Activated CD8-positive, alpha-beta T cell treated with anti-CD3 and anti-CD28 coated beads for 36 hours (primary cell): ENCODE measurements at regions not wholly inside any gene's neighbourhood (a gene's known extent, or its start where the extent isn't known, plus 50 kb on each side); places are given as distances from the start of the nearest gene placed in this dataset.

Source experiments
- ATAC-seq: fragments of 200-7000 bp; cut with Tn5 transposase; one replicate; pipeline ENCODE4 v1.10.0; 2021; ENCODE audit warnings: mild to moderate bottlenecking, moderate library complexity
- CTCF ChIA-PET: fragments of 350-600 bp; sonication (Branson Sonifier 250); formaldehyde crosslinking; loops from one replicate; lab custom pipeline; 2021; ENCODE audit warnings: antibody characterized with exemption; lab: Charles Lee
- POLR2A ChIA-PET: fragments of 350-600 bp; sonication (Branson Sonifier 250); formaldehyde crosslinking; loops from one replicate; lab custom pipeline; 2021; ENCODE audit warnings: antibody characterized with exemption; lab: Charles Lee
- DNase-seq: peaks from one replicate; pipeline ENCODE4 v3.0.0-alpha.2; 2020
- H3K27ac Mint-ChIP-seq: one replicate; pipeline ENCODE4 v1.8.0; 2021; ENCODE audit warnings: mild to moderate bottlenecking, mixed read lengths
- H3K27me3 Mint-ChIP-seq: one replicate; pipeline ENCODE4 v1.8.0; 2021; ENCODE audit warnings: mixed read lengths
- H3K36me3 Mint-ChIP-seq: one replicate; pipeline ENCODE4 v1.8.0; 2021; ENCODE audit warnings: low read depth, mixed read lengths
- H3K4me1 Mint-ChIP-seq: one replicate; pipeline ENCODE4 v1.8.0; 2021; ENCODE audit warnings: low read depth, mixed read lengths
- H3K4me3 Mint-ChIP-seq: one replicate; pipeline ENCODE4 v1.8.0; 2021; ENCODE audit warnings: mild to moderate bottlenecking, moderate library complexity, mixed read lengths
- H3K9me3 Mint-ChIP-seq: one replicate; pipeline ENCODE4 v1.8.0; 2021; ENCODE audit warnings: mixed read lengths
- intact Hi-C: fragments of 100-400 bp; cut with micrococcal nuclease; formaldehyde crosslinking; loops from one replicate; pipeline ENCODE4 v1.10.0; 2022
- TF ChIP-seq, protein P1 (sequence below): fragments of 200-600 bp; IDR thresholded peaks from one replicate; pipeline ENCODE4 v1.8.0; 2022; ENCODE audit warnings: antibody characterized with exemption, mild to moderate bottlenecking

DNA sequence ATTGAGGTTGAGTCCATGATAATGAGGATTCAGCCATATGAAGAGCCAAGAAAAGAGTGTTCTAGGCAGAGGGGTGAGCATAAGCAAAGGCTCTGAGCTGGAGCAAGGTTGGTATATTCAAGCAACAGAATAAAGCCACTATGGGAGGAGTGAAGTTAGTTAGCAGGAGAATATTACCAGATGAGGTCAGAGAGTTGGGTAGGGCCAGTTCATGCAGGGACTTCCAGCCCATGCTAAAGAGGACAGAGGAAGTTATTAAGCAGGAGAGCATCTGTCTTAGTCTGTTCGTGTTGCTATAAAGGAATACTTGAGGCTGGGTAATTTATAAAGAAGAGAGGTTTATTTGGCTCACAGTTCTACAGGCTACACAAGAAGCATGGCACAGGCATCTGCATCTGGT lies 57.1 kb upstream of the ATG10 start:
- no peak for ATAC-seq
- Mint-ChIP-seq H3K4me3 (no peak overlapping the region), H3K9me3 (no peaks in the 10 kb centered on the region), H3K27ac (no peak overlapping the region), H3K27me3 (no peaks in the 10 kb centered on the region), H3K4me1 (no peaks in the 10 kb centered on the region), H3K36me3 (no peaks in the 10 kb centered on the region)
- intact Hi-C loops, result no loop called here
- CTCF ChIA-PET, result no interaction called here
- TF ChIP-seq, protein P1, sequence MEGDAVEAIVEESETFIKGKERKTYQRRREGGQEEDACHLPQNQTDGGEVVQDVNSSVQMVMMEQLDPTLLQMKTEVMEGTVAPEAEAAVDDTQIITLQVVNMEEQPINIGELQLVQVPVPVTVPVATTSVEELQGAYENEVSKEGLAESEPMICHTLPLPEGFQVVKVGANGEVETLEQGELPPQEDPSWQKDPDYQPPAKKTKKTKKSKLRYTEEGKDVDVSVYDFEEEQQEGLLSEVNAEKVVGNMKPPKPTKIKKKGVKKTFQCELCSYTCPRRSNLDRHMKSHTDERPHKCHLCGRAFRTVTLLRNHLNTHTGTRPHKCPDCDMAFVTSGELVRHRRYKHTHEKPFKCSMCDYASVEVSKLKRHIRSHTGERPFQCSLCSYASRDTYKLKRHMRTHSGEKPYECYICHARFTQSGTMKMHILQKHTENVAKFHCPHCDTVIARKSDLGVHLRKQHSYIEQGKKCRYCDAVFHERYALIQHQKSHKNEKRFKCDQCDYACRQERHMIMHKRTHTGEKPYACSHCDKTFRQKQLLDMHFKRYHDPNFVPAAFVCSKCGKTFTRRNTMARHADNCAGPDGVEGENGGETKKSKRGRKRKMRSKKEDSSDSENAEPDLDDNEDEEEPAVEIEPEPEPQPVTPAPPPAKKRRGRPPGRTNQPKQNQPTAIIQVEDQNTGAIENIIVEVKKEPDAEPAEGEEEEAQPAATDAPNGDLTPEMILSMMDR, result no peak
- POLR2A ChIA-PET, result no interaction called here
- no peak for DNase-seq

DNA sequence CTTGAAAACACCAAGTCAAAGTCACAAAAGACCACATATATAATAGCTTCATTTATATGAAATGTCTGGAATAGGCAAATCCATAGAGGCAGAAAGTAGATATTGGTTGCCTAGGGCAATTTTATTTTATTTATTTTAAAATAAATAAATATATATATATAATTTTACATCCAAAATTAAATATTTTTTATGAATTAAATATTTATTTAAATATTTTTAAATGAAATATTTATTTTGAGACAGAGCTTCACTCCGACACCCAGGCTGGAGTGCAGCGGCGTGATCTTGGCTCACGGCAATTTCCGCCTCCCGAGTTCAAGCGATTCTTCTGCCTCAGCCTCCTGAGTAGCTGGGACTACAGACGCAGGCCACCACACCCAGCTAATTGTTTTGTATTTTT lies 58.9 kb upstream of the ATG10 start:
- Mint-ChIP-seq H3K9me3 (no peaks in the 10 kb centered on the region), H3K4me3 (no peak overlapping the region), H3K27ac (no peak overlapping the region), H3K36me3 (no peaks in the 10 kb centered on the region), H3K27me3 (no peaks in the 10 kb centered on the region), H3K4me1 (no peaks in the 10 kb centered on the region)
- TF ChIP-seq, protein P1, result no peak
- POLR2A ChIA-PET, result no interaction called here
- intact Hi-C loops, result no loop called here
- CTCF ChIA-PET, result interaction anchor here (0.8 kb wide), 1 partner anchor 16 kb away, joined by 3 read pairs; no protein-coding TSS in a partner anchor
- ATAC-seq (no peak), DNase-seq (no peak)

DNA sequence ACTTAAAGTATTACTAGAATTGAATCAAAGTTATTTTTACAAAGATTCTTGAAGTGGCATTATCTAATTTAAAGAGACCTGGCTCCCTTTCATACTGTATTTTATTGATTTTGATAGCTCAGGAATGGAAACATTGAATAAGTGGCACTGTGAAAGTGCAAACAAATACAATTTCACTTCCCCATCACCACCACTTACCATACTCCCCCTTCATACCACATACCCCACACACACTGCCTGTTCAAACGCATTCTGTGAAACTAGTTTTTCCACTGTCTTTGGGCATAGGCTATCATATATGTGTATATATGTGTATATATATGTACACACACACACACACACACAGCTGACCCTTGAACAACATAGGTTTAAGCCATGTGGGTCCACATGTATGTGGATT lies 62.1 kb upstream of the ATG10 start:
- Mint-ChIP-seq H3K27me3 (no peaks in the 10 kb centered on the region), H3K4me1 (no peaks in the 10 kb centered on the region), H3K4me3 (no peak overlapping the region), H3K27ac (no peak overlapping the region), H3K36me3 (no peaks in the 10 kb centered on the region), H3K9me3 (no peaks in the 10 kb centered on the region)
- ATAC-seq (no peak), DNase-seq (no peak)
- TF ChIP-seq, protein P1, result no peak
- ChIA-PET CTCF (interaction anchor here (0.9 to 1.0 kb wide), 2 partner anchors 9 to 15 kb away, joined by 3 to 4 read pairs; no protein-coding TSS in a partner anchor), POLR2A (no interaction called here)
- intact Hi-C loops, result no loop called here

DNA sequence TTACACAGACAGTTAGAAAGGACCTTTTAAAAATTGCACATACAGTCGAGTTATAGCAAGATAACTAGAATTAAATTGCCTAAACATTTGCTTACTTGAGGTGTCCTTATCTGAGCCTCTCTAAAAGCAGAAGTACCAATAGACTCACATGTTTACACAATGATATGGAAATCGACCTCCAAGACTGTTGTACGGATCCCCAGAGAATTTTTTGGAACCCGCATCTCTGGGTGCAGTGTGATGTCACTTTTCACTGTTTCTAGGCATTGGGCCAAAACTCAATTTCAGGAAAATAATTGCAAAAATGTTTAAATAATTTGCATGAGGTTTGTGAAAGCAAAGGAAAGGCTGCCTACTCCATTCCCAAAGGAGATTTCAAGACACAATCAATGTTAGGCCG lies 63.1 kb upstream of the ATG10 start:
- DNase-seq (no peak), ATAC-seq (no peak)
- TF ChIP-seq, protein P1, result no peak
- no peak overlapping the region for H3K4me3 Mint-ChIP-seq
- H3K36me3 Mint-ChIP-seq, result no peaks in the 10 kb centered on the region
- CTCF ChIA-PET, result no interaction called here
- H3K4me1 Mint-ChIP-seq, result no peaks in the 10 kb centered on the region
- H3K27ac Mint-ChIP-seq, result no peak overlapping the region
- POLR2A ChIA-PET, result no interaction called here
- H3K9me3 Mint-ChIP-seq, result no peaks in the 10 kb centered on the region
- intact Hi-C loops, result no loop called here
- H3K27me3 Mint-ChIP-seq, result no peaks in the 10 kb centered on the region

DNA sequence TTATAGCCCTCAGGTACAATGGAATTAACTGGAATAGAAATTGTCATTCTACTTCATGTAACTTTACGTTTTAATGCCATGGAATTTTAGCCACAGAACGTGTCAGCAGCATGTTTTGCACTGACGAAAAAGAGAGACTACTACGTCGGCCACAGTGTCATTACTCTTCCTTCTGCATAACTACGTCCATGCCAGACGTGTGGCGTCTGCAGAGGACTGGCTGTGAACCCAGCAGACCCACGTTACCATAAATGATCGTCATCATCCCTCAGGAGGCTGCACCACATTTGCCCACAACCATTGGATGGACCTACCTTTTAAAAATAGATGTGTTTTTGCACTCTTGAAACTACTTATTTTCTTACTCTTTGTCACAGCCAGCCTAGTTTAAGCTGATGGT lies 63.8 kb upstream of the ATG10 start:
- no peaks in the 10 kb centered on the region for H3K27me3 Mint-ChIP-seq
- H3K27ac Mint-ChIP-seq, result no peak overlapping the region
- H3K36me3 Mint-ChIP-seq, result no peaks in the 10 kb centered on the region
- ATAC-seq (no peak), DNase-seq (no peak)
- no peak overlapping the region for H3K4me3 Mint-ChIP-seq
- H3K9me3 Mint-ChIP-seq, result no peaks in the 10 kb centered on the region
- POLR2A ChIA-PET, result no interaction called here
- CTCF ChIA-PET, result no interaction called here
- TF ChIP-seq, protein P1, result no peak
- H3K4me1 Mint-ChIP-seq, result no peaks in the 10 kb centered on the region
- intact Hi-C loops, result no loop called here
